Activated CD8-positive, alpha-beta T cell treated with anti-CD3 and anti-CD28 coated beads for 36 hours (primary cell): ENCODE measurements at regions not wholly inside any gene's neighbourhood (a gene's known extent, or its start where the extent isn't known, plus 50 kb on each side); places are given as distances from the start of the nearest gene placed in this dataset.

ENCODE experiments used
- ATAC-seq: fragments of 200-7000 bp; cut with Tn5 transposase; one replicate; pipeline ENCODE4 v1.10.0; 2021; ENCODE audit warnings: mild to moderate bottlenecking, moderate library complexity
- CTCF ChIA-PET: fragments of 350-600 bp; sonication (Branson Sonifier 250); formaldehyde crosslinking; loops from one replicate; lab custom pipeline; 2021; ENCODE audit warnings: antibody characterized with exemption; lab: Charles Lee
- POLR2A ChIA-PET: fragments of 350-600 bp; sonication (Branson Sonifier 250); formaldehyde crosslinking; loops from one replicate; lab custom pipeline; 2021; ENCODE audit warnings: antibody characterized with exemption; lab: Charles Lee
- DNase-seq: peaks from one replicate; pipeline ENCODE4 v3.0.0-alpha.2; 2020
- H3K27ac Mint-ChIP-seq: one replicate; pipeline ENCODE4 v1.8.0; 2021; ENCODE audit warnings: mild to moderate bottlenecking, mixed read lengths
- H3K27me3 Mint-ChIP-seq: one replicate; pipeline ENCODE4 v1.8.0; 2021; ENCODE audit warnings: mixed read lengths
- H3K36me3 Mint-ChIP-seq: one replicate; pipeline ENCODE4 v1.8.0; 2021; ENCODE audit warnings: low read depth, mixed read lengths
- H3K4me1 Mint-ChIP-seq: one replicate; pipeline ENCODE4 v1.8.0; 2021; ENCODE audit warnings: low read depth, mixed read lengths
- H3K4me3 Mint-ChIP-seq: one replicate; pipeline ENCODE4 v1.8.0; 2021; ENCODE audit warnings: mild to moderate bottlenecking, moderate library complexity, mixed read lengths
- H3K9me3 Mint-ChIP-seq: one replicate; pipeline ENCODE4 v1.8.0; 2021; ENCODE audit warnings: mixed read lengths
- CTCF ChIP-seq: fragments of 200-600 bp; IDR thresholded peaks from one replicate; pipeline ENCODE4 v1.8.0; 2022; ENCODE audit warnings: antibody characterized with exemption, mild to moderate bottlenecking
- intact Hi-C: fragments of 100-400 bp; cut with micrococcal nuclease; formaldehyde crosslinking; loops from one replicate; pipeline ENCODE4 v1.10.0; 2022

GRCh38 chr18:41744421-41745030 is 210.5 kb upstream of the PIK3C3 start:
- Mint-ChIP-seq H3K27me3 (no peaks in the 10 kb centered on the region), H3K9me3 (no peaks in the 10 kb centered on the region), H3K36me3 (no peaks in the 10 kb centered on the region), H3K4me1 (no peaks in the 10 kb centered on the region), H3K27ac (no peak overlapping the region), H3K4me3 (no peak overlapping the region)
- intact Hi-C loops, result no loop called here
- ChIA-PET POLR2A (no interaction called here), CTCF (no interaction called here)
- ATAC-seq (no peak), DNase-seq (no peak)
- no peak for TF ChIP-seq CTCF

GRCh38 chr18:41737218-41737617 is 217.8 kb upstream of the PIK3C3 start:
- DNase-seq, result no peak
- no peak for TF ChIP-seq CTCF
- H3K4me1 Mint-ChIP-seq, result no peaks in the 10 kb centered on the region
- no peaks in the 10 kb centered on the region for H3K9me3 Mint-ChIP-seq
- intact Hi-C loops, result no loop called here
- no peaks in the 10 kb centered on the region for H3K27me3 Mint-ChIP-seq
- H3K27ac Mint-ChIP-seq, result no peak overlapping the region
- H3K4me3 Mint-ChIP-seq, result no peak overlapping the region
- ChIA-PET CTCF (no interaction called here), POLR2A (no interaction called here)
- no peak for ATAC-seq
- no peaks in the 10 kb centered on the region for H3K36me3 Mint-ChIP-seq

GRCh38 chr18:41734917-41735316 is 220.1 kb upstream of the PIK3C3 start:
- ChIA-PET POLR2A (no interaction called here), CTCF (no interaction called here)
- DNase-seq (no peak), ATAC-seq (no peak)
- Mint-ChIP-seq H3K9me3 (no peaks in the 10 kb centered on the region), H3K4me1 (no peaks in the 10 kb centered on the region), H3K36me3 (no peaks in the 10 kb centered on the region), H3K4me3 (no peak overlapping the region), H3K27ac (no peak overlapping the region), H3K27me3 (no peaks in the 10 kb centered on the region)
- TF ChIP-seq CTCF, result no peak
- intact Hi-C loops, result no loop called here

- Mint-ChIP-seq H3K27ac (no peak overlapping the region), H3K4me1 (no peaks in the 10 kb centered on the region), H3K27me3 (no peaks in the 10 kb centered on the region), H3K36me3 (no peaks in the 10 kb centered on the region), H3K4me3 (no peak overlapping the region), H3K9me3 (no peaks in the 10 kb centered on the region)
- intact Hi-C loops, result no loop called here
- POLR2A ChIA-PET, result no interaction called here
- no peak for DNase-seq
- CTCF ChIA-PET, result no interaction called here
- no peak for TF ChIP-seq CTCF
- no peak for ATAC-seq
Measured at GRCh38 chr18:41732356-41732755, 222.7 kb upstream of the PIK3C3 start.

GRCh38 chr18:41731884-41732283 is 223.2 kb upstream of the PIK3C3 start:
- Mint-ChIP-seq H3K9me3 (no peaks in the 10 kb centered on the region), H3K27me3 (no peaks in the 10 kb centered on the region), H3K27ac (no peak overlapping the region), H3K4me1 (no peaks in the 10 kb centered on the region), H3K4me3 (no peak overlapping the region), H3K36me3 (no peaks in the 10 kb centered on the region)
- CTCF ChIA-PET, result no interaction called here
- POLR2A ChIA-PET, result no interaction called here
- ATAC-seq (no peak), DNase-seq (no peak)
- TF ChIP-seq CTCF, result no peak
- intact Hi-C loops, result no loop called here
